GM18873 (cell line): ENCODE measurements at regions not wholly inside any gene's neighbourhood (a gene's known extent, or its start where the extent isn't known, plus 50 kb on each side); places are given as distances from the start of the nearest gene placed in this dataset.

Source experiments
- ATAC-seq: cut with Tn5 transposase; IDR thresholded peaks from one replicate; pipeline ENCODE4 v1.9.1; 2021; ENCODE audit warnings: mild to moderate bottlenecking, moderate library complexity, moderate number of reproducible peaks; ENCODE audit not compliant: unreplicated experiment, low FRiP score

DNA sequence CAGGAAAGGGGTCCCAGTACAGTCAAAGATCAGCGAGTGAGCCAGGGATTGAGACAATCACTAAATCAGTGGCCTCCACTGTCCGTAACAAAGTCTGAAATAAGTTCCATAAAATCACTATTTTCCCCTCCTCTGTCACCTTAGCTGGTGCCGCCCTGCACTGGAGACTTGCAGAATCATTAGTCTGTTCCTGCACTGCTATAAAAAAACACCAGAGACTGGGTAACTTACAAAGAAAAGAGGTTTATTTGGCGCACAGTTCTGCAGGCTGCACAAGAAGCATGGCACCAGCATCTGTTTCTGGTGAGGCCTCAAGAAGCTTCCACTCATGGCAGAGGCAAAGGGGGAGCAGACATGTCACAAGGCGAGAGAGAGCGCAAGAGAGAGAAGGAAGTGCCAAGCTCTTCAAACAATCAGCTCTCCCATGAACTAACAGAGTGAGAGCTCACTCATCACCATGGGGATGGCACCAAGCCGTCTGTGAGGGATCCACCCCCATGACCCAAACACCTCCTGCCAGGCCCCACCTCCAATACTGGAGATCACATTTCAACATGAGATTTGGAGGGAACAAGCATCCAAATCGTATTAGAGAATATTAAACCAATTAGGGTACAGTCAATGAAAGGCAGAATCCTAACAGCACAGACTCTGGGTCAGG is 129.8 kb upstream of the TIAM1 start:
- ATAC-seq: no peak

DNA sequence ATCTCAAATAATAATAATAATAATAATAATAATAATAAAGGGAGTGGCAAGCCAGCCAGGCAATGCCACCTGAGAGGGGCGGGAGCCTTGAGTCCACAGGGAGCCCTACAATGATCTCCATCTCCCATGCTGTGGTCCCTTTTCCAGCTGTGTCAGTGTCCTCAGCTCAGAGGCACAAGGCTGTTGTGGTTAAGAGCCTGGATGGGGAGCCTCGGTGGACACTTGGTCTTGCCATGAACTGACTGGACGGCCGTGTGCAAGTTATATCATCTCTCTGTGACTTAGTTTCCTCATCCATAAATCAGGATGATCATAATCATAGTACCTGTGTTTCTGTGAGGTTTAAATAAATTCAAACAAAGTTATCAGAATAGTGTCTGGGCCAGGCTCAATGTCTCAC is 127.8 kb upstream of the TIAM1 start:
- ATAC-seq: no peak

DNA sequence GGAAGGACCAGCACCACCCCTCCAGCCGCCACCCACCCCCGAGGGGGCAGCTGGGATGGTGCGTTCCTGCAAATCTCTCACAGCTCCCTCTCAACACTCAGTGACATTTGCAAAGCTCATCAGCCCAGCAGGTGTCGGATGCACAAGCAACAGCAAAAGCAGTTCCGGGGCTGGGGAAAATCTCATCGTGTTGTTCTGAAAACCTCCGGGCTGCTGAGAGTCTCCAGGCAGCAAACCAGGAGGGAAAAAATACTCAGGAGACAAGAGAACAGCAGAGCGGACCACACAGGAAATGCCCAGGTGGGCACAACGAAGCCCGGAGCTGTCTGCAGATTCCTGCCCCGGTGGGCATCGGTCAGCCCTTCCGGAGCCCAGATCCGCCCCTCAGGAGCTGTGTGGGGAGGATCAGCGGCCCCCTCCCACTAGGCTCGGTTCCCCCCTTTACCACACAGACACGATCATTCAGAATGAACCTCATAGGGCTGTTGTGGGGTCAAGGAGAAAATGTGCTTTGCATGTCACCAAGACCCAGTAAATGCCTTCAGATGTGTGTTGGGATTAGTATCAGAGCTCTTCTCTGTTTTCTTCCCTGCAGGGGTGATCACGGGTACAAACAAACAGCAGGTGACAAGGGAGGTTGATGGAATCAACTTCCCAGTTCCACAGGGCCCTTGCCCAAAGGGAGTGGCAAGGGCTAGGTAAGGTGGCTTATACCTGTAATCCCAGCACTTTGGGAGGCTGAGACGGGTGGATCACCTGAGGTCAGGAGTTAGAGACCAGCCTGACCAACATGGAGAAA is 127.0 kb upstream of the TIAM1 start:
- ATAC-seq: no peak

DNA sequence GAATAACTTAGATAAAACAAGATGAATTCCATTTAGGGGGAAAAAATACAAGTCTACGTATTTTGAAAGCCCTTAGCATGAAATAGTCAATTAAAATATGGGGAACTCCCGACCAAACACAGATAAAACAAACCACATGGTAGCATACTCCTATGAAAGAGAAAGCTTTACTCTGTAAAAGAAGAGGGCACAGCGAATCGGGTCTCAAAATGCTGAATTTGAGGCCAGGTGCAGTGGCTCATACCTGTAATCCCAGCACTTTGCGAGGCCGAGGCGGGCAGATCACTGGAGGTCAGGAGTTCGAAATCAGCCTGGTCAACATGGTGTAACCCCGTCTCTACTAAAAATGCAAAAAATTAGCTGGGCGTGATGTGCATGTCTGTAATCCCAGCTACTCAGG is 116.9 kb upstream of the TIAM1 start:
- no peak for ATAC-seq

DNA sequence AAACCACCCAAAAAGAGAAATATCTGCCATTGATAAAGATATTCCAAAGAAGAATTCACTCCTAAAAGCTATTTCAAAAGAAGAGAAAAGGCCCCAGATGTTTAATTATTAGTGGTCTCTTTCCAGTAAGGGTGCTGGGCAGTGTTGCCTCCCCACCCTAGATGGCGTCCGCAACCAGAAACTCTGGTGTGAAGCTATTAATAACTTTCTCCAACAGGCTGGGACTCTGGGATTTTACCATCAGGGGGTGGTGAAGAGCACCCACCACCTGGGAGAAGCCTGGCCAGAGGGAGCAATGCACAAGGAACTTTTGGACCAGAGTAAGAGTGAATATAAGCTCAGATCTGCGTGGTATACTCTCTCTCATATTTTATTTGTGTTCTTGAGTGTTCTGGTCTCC is 115.4 kb upstream of the TIAM1 start:
- ATAC-seq: no peak

DNA sequence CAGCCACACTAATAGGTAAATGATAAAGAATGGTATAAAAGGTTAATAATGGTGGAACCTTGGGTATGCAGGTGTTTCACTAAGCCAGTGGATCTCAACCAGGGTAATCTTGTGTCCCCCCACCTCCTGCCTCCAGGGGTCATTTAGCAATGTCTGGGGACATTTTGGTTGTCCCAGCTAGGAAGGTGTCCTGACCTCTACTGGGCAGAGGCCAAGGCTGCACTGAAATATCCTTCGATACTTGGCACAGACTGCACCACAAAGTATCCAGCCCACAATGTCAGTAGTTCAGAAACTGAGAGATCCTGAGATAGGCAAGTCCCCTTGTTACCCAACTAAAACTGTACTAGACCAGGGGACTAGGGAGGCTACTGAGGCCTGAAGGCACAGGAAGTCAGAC is 113.6 kb upstream of the TIAM1 start:
- ATAC-seq: no peak

DNA sequence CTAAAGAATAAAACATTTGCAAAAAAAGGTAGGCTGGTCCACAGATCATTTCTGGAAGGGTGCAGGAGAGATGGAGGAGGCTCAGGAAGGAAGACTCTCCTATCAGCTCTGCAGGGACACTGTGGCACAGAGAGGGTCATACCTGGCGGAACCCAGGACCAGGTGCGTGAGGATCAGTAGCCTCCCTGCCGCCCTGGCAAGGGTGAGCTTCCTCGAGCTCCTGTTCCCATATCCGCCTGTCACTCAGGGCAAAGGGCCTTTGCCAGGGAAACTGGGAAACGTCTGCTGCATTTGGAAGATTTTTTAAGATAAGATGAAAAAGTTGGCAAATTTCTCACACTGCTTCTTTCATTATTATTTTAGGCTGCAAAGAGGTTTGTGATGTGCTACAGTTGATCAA is 112.1 kb upstream of the TIAM1 start:
- ATAC-seq: no peak

DNA sequence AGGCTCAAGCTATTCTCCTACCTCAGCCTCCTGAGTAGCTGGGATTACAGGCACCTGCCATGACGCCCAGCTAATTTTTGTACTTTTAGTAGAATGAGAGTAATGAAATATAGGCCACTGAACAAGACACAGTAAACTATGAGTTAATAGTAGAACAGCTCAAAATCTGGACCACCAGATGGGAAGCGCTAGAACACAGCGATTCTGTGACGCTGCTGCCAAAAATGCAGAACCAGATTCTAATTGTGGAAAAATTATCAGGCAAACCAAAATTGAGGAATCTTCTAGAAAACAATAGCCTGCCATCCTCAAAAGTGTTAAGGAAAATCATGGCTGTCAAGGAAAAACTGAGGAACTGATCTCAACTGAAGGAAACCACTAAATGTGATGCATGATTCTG is 111.4 kb upstream of the TIAM1 start:
- ATAC-seq: no peak

DNA sequence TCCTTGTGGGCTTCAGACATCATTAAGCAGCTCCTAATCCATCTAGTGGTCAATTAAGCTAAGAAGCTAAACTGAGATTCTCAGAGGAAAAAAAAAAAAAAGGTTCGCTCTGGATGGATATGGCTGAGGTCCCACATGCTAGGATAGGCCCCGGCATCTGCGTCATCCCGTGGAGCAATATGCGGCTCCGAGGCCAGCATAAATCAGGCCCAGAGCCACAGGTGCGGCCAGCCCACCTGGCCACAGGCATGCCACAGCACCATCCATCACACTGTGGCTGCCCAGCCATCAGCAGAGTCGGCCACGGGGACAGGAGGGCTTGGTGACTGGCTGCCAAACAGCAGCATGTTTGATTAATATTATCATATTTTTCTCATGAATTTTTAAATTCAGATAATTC is 106.9 kb upstream of the TIAM1 start:
- ATAC-seq: no peak

DNA sequence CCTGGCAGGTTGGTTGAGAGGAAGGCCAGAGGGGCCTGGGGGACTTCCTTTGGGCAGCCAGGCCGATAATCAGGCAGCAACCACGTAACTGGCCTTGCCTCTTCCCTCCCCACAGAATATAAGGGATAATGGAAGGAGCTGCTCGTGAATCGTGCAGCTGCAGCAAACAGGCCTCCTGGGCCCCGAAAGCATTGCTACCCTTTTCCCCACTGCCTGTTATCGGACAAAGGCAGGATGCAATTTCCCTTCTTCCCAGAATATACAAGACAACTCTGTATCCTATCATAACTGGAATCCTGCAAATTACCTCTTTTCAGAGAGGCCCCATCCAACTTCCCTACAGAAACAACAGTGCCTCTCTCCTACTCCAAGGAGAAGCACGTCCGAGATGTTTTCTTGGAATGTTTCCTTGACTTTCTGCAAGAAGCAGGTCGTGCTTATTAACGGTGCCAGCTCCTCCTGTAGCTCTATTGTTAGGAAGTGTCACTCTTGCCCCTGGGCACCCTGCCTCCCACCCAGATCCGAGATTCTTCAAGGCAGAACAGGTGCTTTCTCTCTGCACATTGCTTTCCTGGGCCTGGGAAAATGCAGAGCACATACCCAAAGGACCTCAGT is 106.0 kb upstream of the TIAM1 start:
- no peak for ATAC-seq

DNA sequence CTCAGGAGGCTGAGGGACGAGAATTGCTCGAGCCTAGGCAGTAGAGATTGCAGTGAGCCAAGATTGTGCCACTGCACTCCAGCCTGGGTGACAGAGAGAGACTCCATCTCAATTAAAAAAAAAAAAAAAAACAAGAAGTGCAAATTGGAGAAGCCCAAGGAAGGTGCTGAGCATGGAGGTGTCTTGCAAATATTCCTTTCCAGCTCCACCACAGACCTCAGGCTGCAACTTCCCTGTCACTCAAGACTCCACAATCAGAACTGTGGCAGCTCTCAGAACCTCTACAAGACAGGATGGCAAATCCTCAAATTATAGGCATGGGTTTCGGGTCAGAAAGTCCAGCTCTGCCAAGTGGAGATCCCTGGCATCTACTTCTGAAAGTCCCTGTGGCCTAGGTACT is 104.4 kb upstream of the TIAM1 start:
- ATAC-seq: no peak

DNA sequence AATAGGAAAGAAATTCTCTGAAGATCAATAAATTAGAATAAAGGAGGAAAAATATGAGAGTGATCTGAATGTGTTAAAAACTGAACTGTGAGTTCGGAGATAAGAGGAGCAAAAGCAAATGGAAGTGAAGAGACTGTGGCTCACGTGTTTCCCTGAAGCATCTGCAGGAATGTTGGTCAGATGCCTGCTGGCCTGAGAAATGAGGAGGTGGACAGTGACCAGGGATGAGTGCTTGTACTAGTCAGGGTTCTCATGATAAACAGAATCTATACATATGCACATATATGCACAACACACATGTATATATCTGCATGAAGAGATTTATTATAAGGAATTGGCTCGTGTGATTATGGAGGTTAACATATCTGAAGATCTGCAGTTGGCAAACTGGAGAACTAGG is 103.4 kb upstream of the TIAM1 start:
- ATAC-seq: no peak

DNA sequence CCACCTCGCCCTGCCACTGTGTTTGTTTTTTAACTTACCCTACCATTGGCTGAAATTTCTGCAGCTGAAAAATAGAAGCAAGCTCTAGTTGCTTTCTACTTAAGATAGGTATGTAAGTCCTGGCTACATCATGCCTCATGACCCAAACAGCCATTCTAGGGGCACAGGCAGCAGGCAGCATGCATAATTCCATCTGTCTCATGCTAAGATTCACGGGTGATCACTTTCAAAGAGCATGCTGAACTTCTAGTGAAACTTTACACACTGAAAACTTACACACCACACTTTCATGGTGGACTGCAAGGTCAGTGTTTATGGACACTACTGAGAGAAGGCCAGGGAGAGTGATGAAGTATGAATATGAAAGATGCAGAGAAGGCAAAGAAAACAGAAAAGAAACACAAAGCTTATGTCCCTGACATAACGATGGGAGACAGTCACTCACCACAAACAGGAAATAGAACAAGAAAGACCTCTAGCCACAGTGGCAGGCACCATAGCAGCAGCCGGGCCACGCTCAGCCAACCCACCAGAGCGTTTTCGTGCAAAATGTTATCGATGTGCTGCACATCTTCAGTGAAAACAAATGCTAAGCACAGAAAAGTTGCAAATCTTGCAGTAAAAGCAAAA is 102.3 kb upstream of the TIAM1 start:
- ATAC-seq: no peak

DNA sequence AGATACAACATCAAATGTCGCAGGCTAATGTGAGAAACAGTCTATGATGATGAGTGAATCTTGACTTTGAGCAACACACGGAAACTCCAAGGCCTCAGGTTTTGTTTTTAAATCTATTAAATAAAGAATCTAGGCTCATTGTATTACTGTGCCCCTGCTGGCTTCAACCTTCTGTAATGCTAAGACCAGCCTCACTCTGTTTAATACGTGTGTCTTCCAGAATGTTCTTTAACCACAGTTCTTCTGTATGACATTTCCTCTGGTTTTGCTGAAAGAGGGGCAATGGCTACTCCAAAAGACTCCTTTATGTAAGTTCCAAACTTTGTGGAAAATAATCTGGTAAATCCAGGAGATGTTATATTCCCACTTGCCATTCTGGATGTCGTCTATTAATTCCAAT is 101.1 kb upstream of the TIAM1 start:
- ATAC-seq: no peak

DNA sequence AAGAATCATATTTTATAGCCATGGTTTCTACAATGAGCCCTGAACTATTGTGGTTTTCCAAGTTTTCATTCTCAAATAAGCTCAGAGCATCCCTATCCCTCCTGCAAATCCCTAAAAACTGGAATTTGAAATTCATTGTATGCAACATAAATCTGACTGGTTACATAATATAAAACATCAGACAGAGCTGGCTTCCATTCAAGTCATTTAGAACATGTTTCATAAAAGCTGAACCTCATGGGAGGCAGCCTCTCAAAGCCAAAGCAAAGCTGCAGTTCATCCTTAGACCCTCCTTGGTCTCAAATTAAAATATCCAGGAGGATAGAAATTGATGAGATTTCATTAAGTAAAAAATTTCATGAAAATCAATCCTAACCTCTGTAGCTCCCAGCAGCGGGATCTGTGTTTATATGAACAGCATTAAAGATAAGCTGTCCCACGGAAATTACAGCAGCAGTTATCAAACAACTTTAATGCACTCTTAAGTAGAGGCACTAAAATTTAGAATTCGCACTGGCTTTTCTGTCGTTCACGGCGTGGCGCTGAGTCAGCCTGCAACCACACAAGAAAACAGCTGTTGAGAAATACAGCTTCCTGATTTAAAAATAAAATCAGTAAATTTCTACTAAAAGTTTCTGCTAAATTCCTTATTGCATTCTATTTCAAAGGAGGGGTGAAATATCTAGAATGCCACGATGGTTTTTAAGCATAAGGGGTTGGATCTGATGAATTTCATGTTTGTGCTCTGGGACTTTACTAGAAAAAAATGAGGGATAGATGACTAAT is 99.9 kb upstream of the TIAM1 start:
- ATAC-seq: no peak

DNA sequence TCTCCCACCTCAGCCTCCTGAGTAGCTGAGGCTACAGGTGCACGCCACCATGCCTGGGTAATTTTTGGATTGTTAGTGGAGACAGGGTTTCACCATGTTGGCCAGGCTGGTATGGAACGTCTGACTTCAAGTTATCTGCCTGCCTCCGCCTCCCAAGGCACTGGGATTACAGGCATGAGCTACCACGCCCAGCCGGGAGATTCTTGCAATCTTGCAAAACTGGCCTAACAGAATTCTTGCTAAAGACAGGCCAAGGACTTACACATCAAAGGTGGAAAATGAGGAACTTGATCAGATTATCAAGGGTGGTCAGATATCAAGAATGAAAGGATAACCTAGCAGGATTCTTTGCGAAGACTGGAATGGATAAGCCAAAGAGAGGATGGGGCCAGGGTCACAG is 98.3 kb upstream of the TIAM1 start:
- ATAC-seq: no peak

DNA sequence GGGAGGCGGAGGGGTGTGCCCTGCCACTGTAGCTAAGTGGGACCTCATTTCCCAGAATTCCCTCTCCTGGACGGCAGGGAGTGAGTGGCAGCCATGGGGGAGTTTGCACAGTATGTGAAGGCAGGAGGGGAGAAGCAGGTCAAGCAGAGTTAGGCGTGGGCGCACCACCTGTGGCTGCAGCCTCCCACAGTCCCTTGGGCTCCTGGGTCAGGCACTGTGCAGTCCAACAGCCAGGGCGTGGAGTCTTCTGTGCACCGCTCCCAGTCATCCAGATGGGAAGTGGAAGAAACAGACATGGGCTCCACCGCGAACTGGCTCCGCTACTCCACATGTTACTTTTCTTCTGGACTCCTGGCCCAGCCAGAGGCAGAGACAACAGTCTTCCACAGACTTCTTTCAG is 85.4 kb upstream of the TIAM1 start:
- no peak for ATAC-seq

DNA sequence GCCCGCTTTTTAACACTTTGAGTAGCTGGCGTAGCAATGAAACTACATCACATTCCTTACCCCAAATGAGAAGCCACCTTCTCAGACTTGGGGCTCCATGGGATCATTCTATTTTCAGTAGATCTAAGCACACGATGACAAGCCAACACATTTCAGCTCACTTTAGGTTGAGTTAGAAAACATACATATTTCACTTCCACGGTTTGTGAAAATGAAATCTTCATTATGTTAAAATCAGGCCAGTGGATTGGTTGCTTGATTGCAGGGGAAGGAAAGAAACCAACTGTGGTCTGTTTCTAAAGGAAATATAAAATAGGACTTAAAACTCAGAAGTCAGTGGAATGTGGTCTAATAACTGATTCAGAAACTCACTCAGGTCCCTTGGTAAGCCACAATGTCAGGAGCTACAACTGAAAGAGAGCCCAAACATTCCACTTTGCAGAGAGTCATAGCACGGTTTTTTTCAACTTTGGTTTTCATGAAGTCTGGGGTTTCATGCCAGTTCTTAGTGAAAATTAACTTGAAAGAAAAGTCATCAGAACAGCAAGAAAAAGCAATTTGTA is 82.3 kb upstream of the TIAM1 start:
- ATAC-seq: no peak

DNA sequence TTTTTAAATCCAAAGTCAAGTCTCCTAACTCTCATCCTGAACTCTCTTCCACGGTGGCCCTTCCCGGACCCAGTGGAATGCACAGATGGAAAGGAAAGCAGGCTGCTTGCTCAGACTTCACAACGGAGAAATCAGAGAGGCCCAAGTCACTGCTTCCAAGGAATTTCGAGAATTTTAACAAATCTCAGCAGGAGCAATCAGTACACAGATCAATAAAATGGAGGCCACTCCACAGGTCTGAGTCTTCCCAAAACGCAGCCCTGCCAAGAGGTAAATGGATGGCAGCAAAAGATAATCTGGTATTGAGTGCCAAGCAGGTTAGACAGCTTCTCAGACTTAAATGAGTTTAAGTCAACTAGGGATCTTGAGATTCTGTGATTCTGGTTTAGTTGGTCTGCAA is 81.1 kb upstream of the TIAM1 start:
- no peak for ATAC-seq

DNA sequence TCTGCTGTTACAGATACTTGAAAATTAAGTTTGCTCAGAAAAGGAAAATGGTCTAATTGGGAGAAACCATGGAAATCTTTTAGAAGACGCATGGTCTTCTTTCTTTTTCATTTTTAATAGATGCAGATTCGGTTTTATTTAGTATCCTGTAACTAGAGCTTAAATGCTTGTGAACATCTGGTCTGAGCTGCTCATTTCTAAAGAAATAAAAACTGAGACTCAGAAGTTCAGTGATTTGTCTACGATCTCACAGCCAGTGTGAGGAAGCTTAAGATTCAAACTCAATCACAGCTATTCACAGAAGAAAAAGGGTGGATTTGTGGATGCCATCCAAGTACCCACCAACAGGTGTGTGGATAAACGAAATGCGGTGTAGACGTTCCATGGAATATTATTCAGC is 80.0 kb upstream of the TIAM1 start:
- ATAC-seq: no peak
